Right kidney (tissue), 1 donor: ENCODE measurements at regions not wholly inside any gene's neighbourhood (a gene's known extent, or its start where the extent isn't known, plus 50 kb on each side); places are given as distances from the start of the nearest gene placed in this dataset.
"Not testable (repeated sequence)": the region's sequence is repeated elsewhere in the genome, so short reads cannot be mapped to it uniquely, and the experiment has no call there.

ENCODE experiments used
- DNase-seq: peaks from one replicate; pipeline ENCODE4 v3.0.0-alpha.2; 2016

- DNase-seq, result no peak
Measured at GRCh38 chr13:109272595-109273325, 513.6 kb downstream of the IRS2 start.

GRCh38 chr13:109271555-109272541, 514.5 kb downstream of the IRS2 start:
- DNase-seq, result no peak

- no peak for DNase-seq
Measured at GRCh38 chr13:109271061-109271460, 515.3 kb downstream of the IRS2 start.

GRCh38 chr13:109269381-109269780, 517.0 kb downstream of the IRS2 start:
- not testable (repeated sequence) for DNase-seq

GRCh38 chr13:109268492-109268891, 517.9 kb downstream of the IRS2 start:
- DNase-seq, result not testable (repeated sequence)

- not testable (repeated sequence) for DNase-seq
Measured at GRCh38 chr13:109267400-109267799, 519.0 kb downstream of the IRS2 start.

GRCh38 chr13:109265438-109265742, 521.0 kb downstream of the IRS2 start:
- DNase-seq, result not testable (repeated sequence)

- not testable (repeated sequence) for DNase-seq
Measured at GRCh38 chr13:109264603-109265437, 521.6 kb downstream of the IRS2 start.

GRCh38 chr13:109257761-109258157, 528.6 kb downstream of the IRS2 start:
- DNase-seq, result not testable (repeated sequence)
